ENCODE measurements at regions not wholly inside any gene's neighbourhood (a gene's known extent, or its start where the extent isn't known, plus 50 kb on each side); places are given as distances from the start of the nearest gene placed in this dataset.
"Not testable (repeated sequence)": the region's sequence is repeated elsewhere in the genome, so short reads cannot be mapped to it uniquely, and the experiment has no call there.

- DNase-seq (ENCODE audit: low spot score, unreplicated experiment) = no peak
- H3K27ac Mint-ChIP-seq = no peak overlapping the region
- H3K4me3 Mint-ChIP-seq (ENCODE audit: low read depth) = no peak overlapping the region
- H3K27me3 Mint-ChIP-seq = no peaks in the 10 kb centered on the region
- H3K9me3 Mint-ChIP-seq (ENCODE audit: low read depth) = peaks cover 3% of the 10 kb centered on the region
- H3K36me3 Mint-ChIP-seq (ENCODE audit: insufficient read depth) = no peaks in the 10 kb centered on the region
- no peak for TF ChIP-seq CTCF (IDR thresholded peaks at IDR 0.05; ENCODE audit: unreplicated experiment)
- no peaks in the 10 kb centered on the region for H3K4me1 Mint-ChIP-seq (ENCODE audit: low read depth)
These were observed 165.1 kb downstream of the PLK2 start for GRCh38 chr5:58294598-58295305.

- H3K27ac Mint-ChIP-seq; DNase-seq (ENCODE audit: low spot score, unreplicated experiment); H3K4me1 Mint-ChIP-seq (ENCODE audit: low read depth); H3K9me3 Mint-ChIP-seq (ENCODE audit: low read depth); H3K27me3 Mint-ChIP-seq; H3K4me3 Mint-ChIP-seq (ENCODE audit: low read depth); H3K36me3 Mint-ChIP-seq (ENCODE audit: insufficient read depth): not testable (repeated sequence)
These were observed 171.6 kb downstream of the PLK2 start for GRCh38 chr5:58288275-58288674.

- peaks cover 3% of the 10 kb centered on the region for H3K9me3 Mint-ChIP-seq (ENCODE audit: low read depth)
- TF ChIP-seq CTCF (IDR thresholded peaks at IDR 0.05; ENCODE audit: unreplicated experiment) = no peak
- no peak for DNase-seq (ENCODE audit: low spot score, unreplicated experiment)
- no peaks in the 10 kb centered on the region for H3K27me3 Mint-ChIP-seq
- H3K4me1 Mint-ChIP-seq (ENCODE audit: low read depth) = no peaks in the 10 kb centered on the region
- H3K36me3 Mint-ChIP-seq (ENCODE audit: insufficient read depth) = no peaks in the 10 kb centered on the region
- no peak overlapping the region for H3K4me3 Mint-ChIP-seq (ENCODE audit: low read depth)
- no peak overlapping the region for H3K27ac Mint-ChIP-seq
These were observed 173.1 kb downstream of the PLK2 start for GRCh38 chr5:58286741-58287140.

- TF ChIP-seq CTCF (IDR thresholded peaks at IDR 0.05; ENCODE audit: unreplicated experiment) = no peak
- H3K4me3 Mint-ChIP-seq (ENCODE audit: low read depth) = no peak overlapping the region
- H3K27me3 Mint-ChIP-seq = no peaks in the 10 kb centered on the region
- no peaks in the 10 kb centered on the region for H3K4me1 Mint-ChIP-seq (ENCODE audit: low read depth)
- DNase-seq (ENCODE audit: low spot score, unreplicated experiment) = no peak
- H3K9me3 Mint-ChIP-seq (ENCODE audit: low read depth) = no peaks in the 10 kb centered on the region
- no peak overlapping the region for H3K27ac Mint-ChIP-seq
- no peaks in the 10 kb centered on the region for H3K36me3 Mint-ChIP-seq (ENCODE audit: insufficient read depth)
These were observed 174.0 kb downstream of the PLK2 start for GRCh38 chr5:58285900-58286299.

- no peaks in the 10 kb centered on the region for H3K4me1 Mint-ChIP-seq (ENCODE audit: low read depth)
- H3K9me3 Mint-ChIP-seq (ENCODE audit: low read depth) = no peaks in the 10 kb centered on the region
- H3K4me3 Mint-ChIP-seq (ENCODE audit: low read depth) = no peak overlapping the region
- H3K36me3 Mint-ChIP-seq (ENCODE audit: insufficient read depth) = no peaks in the 10 kb centered on the region
- H3K27me3 Mint-ChIP-seq = no peaks in the 10 kb centered on the region
- no peak overlapping the region for H3K27ac Mint-ChIP-seq
- no peak for DNase-seq (ENCODE audit: low spot score, unreplicated experiment)
- no peak for TF ChIP-seq CTCF (IDR thresholded peaks at IDR 0.05; ENCODE audit: unreplicated experiment)
These were observed 175.0 kb downstream of the PLK2 start for GRCh38 chr5:58284886-58285285.

- no peaks in the 10 kb centered on the region for H3K9me3 Mint-ChIP-seq (ENCODE audit: low read depth)
- DNase-seq (ENCODE audit: low spot score, unreplicated experiment) = no peak
- no peaks in the 10 kb centered on the region for H3K4me1 Mint-ChIP-seq (ENCODE audit: low read depth)
- no peaks in the 10 kb centered on the region for H3K27me3 Mint-ChIP-seq
- no peak overlapping the region for H3K27ac Mint-ChIP-seq
- H3K36me3 Mint-ChIP-seq (ENCODE audit: insufficient read depth) = no peaks in the 10 kb centered on the region
- H3K4me3 Mint-ChIP-seq (ENCODE audit: low read depth) = no peak overlapping the region
- TF ChIP-seq CTCF (IDR thresholded peaks at IDR 0.05; ENCODE audit: unreplicated experiment) = no peak
These were observed 178.7 kb downstream of the PLK2 start for GRCh38 chr5:58281189-58281588.
